Glomerular visceral epithelial cell (primary cell): ENCODE measurements at regions not wholly inside any gene's neighbourhood (a gene's known extent, or its start where the extent isn't known, plus 50 kb on each side); places are given as distances from the start of the nearest gene placed in this dataset.
"Not testable (repeated sequence)": the region's sequence is repeated elsewhere in the genome, so short reads cannot be mapped to it uniquely, and the experiment has no call there.

Experiments
- DNase-seq: peaks from one replicate; pipeline ENCODE4 v3.0.0-alpha.2; 2016; ENCODE audit errors: extremely low spot score

DNA sequence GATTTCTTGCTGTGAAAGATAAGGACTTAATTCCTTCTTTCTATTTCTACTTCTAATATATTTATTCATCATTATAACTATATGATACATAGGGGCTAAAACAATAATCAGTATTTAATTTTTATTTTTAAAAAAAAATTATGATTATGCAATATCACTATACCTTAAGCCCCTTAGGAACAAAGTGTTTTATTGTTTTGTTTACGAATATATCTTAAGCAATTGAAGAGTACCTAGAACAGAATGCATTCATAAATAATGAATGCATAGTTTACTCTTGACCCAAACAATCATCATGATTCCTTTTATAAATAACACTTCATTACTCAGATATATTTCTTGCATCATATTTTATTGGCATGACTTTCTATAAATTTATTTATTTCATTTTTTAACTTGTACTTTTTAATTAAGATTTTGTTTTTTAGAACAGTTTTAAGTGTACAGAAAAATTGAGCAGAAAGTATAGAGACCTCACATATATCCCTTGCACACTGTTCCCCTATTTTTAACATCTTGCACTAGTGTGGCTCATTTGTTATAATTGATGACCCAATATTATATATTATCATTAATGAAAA lies 339.9 kb upstream of the SPRY2 start:
- no peak for DNase-seq

DNA sequence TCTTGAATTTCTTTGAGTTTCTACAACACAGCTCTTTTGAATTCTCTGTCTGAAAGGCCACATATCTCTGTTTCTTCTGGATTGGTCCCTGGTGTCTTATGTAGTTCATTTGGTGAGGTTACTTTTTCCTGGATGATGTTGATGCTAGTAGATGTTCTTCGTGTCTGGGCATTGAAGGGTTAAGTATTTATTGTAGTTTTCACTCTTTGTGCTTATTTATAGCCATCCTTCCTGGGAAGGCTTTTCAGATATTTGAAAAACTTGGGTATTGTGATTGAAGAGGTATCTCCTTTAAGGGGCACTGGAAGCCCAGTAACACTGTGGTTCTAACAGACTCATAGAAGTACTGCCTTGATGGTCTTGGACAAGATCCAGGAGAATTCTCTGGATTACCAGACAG lies 338.5 kb upstream of the SPRY2 start:
- DNase-seq: no peak

DNA sequence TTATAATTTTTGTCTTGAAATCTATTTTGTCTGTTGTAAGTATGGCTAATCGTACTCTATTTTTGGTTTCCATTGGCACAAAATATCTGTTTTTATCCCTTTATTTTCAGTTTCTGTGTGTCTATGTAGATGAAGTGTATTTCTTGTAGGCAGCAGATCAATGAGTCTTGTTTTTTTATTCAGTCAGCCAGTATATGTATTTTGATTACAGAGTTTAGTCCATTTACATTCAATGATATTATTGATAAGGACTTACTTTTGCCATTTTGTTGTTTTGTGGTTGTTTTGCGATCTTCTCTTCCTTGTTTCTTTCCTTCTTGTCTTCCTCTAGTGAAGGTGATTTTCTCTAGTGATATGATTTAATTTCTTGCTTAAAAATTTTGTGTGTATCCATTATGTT lies 336.3 kb upstream of the SPRY2 start:
- DNase-seq: no peak

DNA sequence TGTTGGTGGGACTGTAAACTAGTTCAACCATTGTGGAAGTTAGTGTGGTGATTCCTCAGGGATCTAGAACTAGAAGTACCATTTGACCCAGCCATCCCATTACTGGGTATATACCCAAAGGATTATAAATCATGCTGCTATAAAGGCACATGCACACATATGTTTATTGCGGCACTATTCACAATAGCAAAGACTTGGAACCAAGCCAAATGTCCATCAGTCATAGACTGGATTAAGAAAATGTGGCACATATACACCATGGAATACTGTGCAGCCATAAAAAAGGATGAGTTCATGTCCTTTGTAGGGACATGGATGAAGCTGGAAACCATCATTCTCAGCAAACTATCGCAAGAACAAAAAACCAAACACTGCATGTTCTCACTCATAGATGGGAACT lies 334.5 kb upstream of the SPRY2 start:
- DNase-seq: not testable (repeated sequence)

DNA sequence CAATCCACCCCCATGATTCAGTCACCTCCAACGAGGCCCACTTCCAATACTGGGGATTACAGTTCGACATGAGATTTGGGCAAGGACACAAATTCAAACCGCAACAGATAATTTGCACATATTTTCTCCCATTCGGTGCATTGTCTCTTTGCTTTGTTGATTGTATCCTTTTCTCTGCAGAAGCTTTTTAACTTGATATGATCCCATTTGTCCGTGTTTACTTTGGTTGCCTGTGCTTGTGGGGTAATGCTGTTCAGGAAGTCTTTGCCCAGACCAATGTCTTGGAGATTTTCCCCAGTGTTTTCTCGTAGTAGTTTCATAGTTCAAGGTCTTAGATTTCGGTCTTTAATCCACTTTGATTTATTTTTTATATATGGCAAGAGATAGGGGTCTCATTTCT lies 330.8 kb upstream of the SPRY2 start:
- no peak for DNase-seq

DNA sequence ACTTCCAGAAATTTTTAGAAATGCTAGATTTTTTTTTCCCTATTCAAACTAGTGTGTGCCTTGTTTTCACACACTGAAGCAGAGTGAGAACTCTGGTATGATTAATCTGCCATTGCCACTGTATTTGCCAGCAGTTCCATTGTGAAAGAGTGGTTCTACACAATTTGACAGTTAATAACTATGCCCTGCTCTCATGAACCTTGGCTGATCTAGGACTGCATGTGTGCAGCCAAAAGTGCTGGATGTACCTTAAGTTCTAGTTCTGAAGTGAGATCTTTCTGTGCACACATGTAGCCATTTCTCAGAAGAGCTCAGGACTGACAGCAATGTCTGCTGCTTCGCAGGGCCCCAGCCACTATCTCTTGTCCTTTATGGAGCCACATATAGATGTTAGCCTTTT lies 328.2 kb upstream of the SPRY2 start:
- DNase-seq: no peak

DNA sequence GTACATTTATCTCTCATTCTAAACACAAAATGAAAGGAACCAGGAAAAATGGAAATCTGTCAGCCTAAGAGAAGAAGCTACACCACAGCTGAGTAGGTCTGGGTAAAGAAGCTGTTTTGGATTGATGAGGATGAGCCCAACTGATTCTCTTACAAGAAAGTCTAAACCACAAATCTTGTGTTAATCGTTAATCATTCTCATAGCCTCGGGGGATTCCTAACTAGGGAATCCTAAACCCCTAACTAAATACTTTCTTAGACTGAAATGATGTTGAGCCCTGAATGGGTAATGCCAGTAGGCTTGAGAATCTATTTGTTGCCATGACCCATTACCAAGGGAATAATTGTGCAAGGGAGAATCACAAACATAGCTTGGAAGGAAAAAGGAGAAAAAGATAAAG lies 327.5 kb upstream of the SPRY2 start:
- no peak for DNase-seq

DNA sequence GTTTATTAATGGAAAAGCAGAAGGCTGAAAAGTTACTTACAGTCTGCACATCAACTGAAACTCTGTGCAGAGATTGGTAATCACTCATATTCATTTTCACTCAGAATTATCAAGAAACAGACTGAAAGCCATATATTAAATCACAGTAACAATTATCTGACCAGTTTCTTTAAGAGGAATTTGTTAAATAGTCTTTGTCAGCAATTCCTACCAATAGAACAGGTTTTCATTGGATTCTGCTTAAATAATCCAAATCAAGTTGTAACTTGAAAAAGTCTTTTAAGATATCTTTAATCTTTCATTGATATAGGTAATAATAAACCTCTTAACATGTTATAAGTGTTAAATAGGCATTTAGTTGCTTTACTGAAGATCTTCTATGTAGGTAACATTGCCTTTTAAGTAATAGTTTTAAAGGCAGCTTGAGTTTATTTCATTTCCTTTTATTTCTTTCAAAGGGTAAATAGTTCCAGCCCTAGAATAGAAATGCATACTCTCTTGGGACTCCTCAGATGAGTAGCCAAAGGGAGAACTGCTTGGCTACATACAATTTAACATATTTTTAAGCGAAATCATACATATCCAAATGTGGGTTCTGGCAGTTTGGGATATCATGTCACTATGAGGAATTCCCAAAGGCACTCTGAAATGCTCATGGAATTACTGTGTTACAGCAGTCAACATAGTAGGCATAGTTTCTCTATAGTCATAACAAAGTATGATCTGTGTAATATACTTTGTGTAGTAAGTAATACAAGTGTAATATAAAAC lies 326.0 kb upstream of the SPRY2 start:
- DNase-seq: no peak

DNA sequence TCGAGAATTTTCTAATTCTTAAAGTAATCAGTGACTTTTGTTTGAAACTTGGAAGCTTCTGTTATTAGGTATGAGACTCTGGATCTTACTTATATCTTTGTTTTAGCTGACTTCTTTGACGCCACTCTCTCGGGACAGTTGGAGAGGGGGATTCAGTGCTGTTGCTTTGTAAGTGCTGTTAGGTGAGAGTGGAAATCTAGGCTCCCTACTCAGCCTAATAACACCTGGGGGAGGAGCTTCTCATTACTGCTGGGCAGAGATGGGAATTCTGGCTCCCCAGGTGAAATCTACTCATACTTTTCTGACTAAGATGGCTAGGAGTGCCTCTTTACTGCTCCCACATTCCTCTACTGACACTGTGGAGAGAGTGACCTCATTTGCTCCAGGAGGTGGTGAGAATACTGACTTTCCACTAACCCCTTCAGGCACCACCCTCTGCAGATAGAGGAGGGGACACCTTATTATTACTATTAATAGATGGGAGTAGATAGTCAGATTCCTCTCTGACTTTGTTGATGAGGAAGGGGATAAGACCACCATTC lies 324.9 kb upstream of the SPRY2 start:
- DNase-seq: no peak

DNA sequence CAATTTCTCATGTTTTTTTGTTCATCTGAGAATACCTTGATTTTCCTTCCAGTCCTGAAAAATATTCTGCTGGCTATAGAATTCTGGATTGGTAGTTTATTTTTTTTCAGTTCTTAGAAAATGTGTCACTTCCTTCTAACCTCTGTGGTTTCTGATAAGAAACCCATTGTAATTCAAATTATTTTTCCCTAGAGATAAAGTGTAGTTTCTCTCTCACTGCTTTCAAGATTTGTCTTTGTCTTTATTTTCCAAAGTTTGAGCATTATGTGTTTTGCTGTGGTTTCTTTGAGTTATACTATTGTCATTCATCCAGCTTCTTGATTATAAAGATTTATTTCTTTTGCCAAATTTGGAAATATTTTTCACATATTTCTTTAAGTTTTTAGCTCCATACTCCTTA lies 324.0 kb upstream of the SPRY2 start:
- DNase-seq: no peak

DNA sequence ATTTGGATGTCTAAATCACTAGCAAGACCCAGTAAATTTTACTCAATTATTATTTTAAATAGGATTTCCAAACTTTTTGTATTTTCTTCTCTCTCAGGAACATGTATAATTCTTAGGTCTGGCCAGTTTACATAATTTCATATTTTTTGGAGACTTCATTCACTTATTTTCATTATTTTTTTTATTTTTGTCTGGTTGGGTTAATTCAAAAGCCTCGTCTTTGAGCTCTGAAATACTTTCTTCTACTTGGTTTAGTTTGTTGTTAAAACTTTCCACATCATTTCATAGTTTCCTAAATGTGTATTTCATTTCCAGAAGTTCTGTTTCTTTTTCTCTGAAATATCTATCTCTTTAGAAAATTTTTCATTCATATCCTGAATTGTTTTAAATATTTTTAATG lies 322.9 kb upstream of the SPRY2 start:
- DNase-seq: no peak

DNA sequence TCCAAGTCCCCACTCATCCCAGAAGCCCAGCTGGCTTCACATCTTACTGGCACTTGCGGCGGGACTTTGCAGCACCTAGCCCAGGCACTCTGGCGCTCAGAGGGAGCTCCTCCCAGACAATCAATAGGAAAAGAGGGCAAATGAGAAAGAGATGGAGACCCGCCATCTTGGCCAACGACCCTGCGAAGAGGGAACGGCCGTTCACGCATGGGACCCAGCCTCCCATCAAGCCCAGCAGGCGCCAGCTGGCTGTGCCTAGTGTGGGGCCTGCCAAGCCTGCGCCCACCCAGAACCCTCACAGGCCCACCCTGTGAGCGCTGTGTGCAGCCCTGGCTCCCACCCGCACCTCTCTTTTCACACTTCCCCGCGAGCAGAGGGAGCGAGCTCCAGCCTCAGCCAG lies 317.8 kb upstream of the SPRY2 start:
- no peak for DNase-seq

DNA sequence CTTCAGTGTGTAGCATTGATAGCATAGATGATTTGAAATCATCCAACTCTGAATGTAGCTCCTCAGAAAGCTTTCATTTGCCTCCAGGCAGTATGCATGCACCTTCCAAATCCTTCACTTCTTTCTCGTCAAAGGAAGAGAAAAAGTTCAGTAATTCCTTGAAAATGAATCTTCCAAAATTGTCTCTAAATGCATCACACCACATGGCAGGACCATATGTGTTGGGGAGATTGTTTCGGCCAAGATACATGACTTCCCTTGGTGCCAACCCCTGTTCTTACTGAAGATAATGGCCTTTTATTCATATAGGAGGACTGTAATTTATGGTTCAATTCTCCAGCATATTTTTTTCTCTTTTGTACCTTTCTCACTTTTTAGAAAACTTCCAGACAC lies 315.6 kb upstream of the SPRY2 start:
- no peak for DNase-seq

DNA sequence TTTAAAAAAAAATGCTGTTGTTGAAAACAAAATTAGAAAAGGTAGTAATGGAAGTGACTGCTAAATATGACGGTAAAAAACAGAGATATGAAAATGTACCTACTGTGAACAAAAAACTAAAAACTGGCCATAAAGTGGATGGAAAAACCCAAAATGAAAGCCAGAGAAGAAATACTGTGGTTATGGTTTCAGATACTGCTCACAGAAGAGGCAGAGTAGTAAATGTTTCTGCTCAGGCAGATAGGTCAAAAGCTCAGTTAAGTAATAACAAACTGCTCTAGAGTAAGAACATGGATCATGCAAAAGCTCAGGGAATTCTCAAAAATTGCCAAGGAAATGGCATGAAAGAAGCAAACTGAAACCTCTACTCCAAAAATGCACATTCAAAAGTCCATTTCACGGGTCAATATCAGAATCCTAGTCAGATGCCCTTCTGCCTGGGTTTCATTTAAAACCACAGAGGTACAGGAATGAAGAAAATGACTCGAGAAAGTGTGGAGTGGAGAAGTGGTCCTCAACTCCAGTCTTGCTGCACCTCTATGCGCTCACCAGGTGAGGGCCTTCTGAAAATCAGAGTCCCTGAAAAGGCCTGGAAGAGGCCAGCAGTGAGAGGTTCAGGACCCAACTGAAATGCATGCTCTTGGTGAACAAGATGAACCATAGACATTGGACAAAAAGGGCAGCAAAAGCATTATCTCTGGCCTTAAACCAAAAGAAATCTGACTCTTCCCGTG lies 315.0 kb upstream of the SPRY2 start:
- DNase-seq: no peak

DNA sequence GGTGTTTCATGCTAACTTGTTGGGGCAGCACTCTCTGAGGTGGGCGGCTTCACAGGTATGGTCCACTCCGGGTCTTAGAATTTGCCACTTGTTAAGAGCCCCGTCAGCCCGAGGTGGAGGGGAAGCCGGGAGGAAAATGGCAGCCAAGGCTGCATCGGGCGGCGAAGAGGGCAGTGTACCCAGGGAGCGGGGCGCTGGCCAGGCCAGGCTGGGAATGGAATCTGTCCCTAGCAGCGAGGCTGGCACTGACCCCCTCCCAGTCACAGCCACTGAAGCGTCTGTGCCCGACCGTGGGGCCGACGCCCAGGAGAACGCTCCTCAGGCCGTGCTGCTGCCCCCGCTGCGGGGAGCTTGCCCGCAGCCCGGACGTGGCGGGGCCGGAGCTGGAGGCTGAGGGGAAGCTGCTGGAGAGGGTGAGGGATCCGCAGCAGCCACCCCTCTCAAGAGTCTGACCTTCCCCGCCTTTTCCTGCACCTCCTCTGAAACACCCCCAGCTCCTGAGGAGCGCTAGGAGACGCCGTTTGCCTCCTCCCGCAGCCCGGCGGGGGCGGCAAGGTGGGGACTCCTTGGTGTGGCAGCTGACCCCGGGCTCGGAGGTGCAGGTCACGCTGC lies 313.8 kb upstream of the SPRY2 start:
- no peak for DNase-seq

DNA sequence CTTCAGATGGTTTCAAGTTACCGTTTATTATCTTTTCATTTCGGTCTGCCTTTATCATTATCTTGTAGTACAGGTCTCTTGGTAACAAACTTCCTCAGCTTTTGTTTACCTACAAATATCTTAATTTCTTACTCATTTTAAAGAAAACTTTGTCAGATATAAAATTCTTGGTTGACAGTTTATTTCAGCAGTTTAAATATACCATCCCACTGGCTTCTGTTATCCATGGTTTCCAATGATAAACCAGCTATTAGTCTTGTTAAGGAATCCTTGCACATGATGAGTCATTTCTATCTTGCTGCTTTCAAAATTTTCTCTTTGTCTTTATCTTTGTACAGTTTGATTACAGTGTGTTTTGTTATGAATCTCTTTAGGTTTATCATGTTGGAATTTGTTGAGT lies 308.3 kb upstream of the SPRY2 start:
- DNase-seq: no peak

DNA sequence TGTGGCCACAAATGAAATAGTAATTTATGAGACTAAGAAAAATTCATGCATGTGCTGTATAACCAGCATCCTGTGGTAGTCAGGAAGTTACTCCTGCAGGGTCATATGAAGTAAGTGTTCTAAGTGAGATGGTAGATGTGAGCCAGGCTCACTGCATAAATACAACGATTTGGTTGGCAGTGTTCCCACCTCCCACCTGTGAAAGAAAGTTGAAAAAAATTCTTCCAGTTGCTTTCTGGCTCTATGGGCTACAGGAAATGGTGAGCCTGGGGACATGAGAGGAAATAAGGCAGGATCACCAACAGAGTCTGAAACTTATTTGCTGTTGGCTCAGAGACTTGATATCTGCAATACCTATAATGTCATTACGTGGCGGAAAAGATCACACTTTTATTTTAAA lies 301.7 kb upstream of the SPRY2 start:
- no peak for DNase-seq

DNA sequence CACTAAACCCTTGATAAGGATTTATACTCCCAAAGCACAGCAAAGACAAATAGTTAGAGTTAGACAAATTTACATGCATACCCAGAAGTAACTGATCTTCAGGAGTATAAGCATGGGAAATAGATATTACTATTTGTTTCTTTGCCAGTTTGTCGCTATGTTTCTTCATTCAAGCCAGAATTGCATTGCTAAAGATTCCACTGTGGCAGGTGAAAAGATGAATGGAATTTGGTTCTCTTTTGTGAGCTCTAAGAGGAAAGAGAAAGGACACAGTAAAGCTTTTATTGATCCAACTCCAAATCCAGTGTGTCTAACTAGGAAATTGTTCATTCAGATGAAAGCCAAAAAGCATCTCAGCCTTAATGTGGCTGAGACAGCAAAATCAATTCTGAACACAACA lies 292.3 kb upstream of the SPRY2 start:
- no peak for DNase-seq

DNA sequence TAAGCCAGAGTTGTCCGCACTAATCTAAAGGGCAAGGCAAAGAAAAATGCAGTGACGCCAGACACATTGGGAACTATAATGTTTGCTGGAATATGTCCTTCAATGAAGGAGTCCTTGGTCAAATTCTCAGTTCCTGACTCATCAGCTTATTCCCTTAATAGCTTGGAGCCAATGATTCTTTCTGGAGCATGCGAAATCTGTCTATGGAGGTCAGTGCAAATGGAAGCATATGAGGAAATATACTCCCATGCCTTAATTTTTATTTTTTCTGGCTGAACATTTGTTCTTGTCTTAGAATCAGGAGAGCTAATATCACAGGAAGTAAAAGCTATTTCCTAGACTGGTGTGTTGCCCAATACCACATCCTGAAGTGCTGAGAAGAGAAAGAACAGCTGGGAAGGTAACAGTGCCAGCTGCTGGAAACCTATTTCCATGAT lies 289.8 kb upstream of the SPRY2 start:
- no peak for DNase-seq

DNA sequence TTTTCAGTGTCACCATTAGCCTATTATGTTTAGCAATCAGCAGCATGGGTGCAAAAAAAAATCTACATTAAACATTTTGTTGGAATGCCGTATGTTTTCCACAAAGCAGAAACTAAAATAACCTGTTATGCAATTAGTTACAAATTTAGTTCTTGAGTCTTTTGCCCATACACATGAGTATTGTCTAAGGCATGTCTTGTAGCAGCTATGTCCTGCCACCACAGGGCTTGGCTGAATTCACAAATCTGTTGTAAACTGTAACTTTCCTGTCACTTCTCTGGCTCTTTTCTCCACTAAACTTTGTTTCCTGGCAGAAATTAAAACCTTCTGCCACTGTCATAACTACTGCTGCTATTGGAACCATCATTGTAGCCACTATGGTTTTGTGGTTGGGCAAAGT lies 277.9 kb upstream of the SPRY2 start:
- no peak for DNase-seq

DNA sequence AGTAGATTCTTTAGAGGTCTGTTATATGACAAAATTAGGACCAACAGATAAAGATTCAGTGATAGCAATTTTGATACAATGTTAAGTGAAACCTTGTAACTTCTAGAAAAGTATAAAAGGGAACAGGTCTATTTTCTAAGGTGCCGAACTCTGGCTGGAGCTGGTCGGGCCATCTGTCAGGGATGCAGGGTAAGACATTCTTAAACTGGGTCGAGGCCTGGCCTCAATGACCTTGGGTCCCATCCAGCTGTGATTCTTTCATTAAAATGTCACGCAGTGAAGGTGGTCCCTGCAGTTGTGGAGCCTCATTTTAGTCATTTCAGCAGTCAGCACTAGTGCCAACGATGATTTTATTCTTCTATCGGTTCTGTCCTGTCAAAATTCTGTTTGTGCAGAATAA lies 271.9 kb upstream of the SPRY2 start:
- DNase-seq: no peak

DNA sequence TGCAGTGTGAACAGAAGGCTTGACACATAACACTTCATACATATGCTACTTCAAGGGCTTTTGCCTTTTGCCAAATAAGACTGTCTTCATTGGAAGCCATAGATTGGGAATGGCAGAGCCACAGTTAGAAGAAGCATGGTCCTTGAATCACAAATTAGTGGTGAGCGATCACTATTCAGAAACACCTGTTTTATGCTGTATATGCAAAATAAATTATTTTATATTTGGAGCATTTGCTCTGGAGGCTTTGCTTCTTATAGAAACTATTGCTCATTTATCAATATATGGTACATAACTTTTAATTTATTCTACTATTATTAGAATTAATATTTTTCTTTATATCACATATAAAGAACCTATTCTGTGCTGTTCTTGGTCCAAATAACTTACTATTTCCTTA lies 270.4 kb upstream of the SPRY2 start:
- DNase-seq: no peak

DNA sequence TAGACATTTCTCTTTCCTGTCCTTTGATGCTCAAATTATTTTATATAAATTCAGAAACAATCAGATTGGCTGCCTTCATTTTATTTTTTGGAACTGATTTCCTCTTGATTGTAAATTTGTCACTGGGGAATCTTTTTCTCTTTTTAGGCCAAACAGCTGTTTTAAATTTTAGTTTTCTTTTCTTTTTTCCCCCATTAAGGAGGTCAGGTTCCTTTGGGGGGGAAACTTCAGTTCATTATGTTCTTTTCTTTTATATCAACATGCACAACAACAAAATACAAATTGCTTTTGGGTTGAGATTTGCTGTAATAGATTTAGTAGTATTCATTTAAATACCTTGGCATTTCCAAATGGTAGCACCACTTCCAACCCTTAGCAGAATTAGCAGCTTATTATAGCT lies 264.8 kb upstream of the SPRY2 start:
- no peak for DNase-seq
